ENCODE measurements at regions not wholly inside any gene's neighbourhood (a gene's known extent, or its start where the extent isn't known, plus 50 kb on each side); places are given as distances from the start of the nearest gene placed in this dataset.

GRCh38 chr1:29865051-29865450 lies 628.7 kb downstream of the PTPRU start:
- no peak for DNase-seq (ENCODE audit: low read depth)

- DNase-seq (ENCODE audit: low read depth), result no peak
These were observed 628.2 kb downstream of the PTPRU start for GRCh38 chr1:29864431-29865022.

GRCh38 chr1:29861922-29862321 lies 625.6 kb downstream of the PTPRU start:
- no peak for DNase-seq (ENCODE audit: low read depth)

GRCh38 chr1:29861446-29861845 lies 625.1 kb downstream of the PTPRU start:
- no peak for DNase-seq (ENCODE audit: low read depth)

GRCh38 chr1:29860681-29861080 lies 624.4 kb downstream of the PTPRU start:
- no peak for DNase-seq (ENCODE audit: low read depth)

GRCh38 chr1:29860056-29860455 lies 623.7 kb downstream of the PTPRU start:
- DNase-seq (ENCODE audit: low read depth), result no peak

- no peak for DNase-seq (ENCODE audit: low read depth)
These were observed 622.8 kb downstream of the PTPRU start for GRCh38 chr1:29859126-29859525.

- no peak for DNase-seq (ENCODE audit: low read depth)
These were observed 622.3 kb downstream of the PTPRU start for GRCh38 chr1:29858646-29859045.

GRCh38 chr1:29856340-29857114 lies 620.2 kb downstream of the PTPRU start:
- no peak for DNase-seq (ENCODE audit: low read depth)

GRCh38 chr1:29855561-29856160 lies 619.3 kb downstream of the PTPRU start:
- no peak for DNase-seq (ENCODE audit: low read depth)

- DNase-seq (ENCODE audit: low read depth), result no peak
These were observed 618.5 kb downstream of the PTPRU start for GRCh38 chr1:29854700-29855276.

- DNase-seq (ENCODE audit: low read depth), result no peak
These were observed 617.5 kb downstream of the PTPRU start for GRCh38 chr1:29853716-29854330.

GRCh38 chr1:29852248-29852647 lies 615.9 kb downstream of the PTPRU start:
- no peak for DNase-seq (ENCODE audit: low read depth)

GRCh38 chr1:29851691-29852090 lies 615.4 kb downstream of the PTPRU start:
- DNase-seq (ENCODE audit: low read depth), result no peak

GRCh38 chr1:29849991-29850757 lies 613.9 kb downstream of the PTPRU start:
- no peak for DNase-seq (ENCODE audit: low read depth)

GRCh38 chr1:29849038-29849750 lies 612.9 kb downstream of the PTPRU start:
- DNase-seq (ENCODE audit: low read depth), result peak; percentile 5

- DNase-seq (ENCODE audit: low read depth), result no peak
These were observed 609.6 kb downstream of the PTPRU start for GRCh38 chr1:29845910-29846309.

GRCh38 chr1:29842130-29842529 lies 605.8 kb downstream of the PTPRU start:
- no peak for DNase-seq (ENCODE audit: low read depth)

GRCh38 chr1:29839726-29840125 lies 603.4 kb downstream of the PTPRU start:
- no peak for DNase-seq (ENCODE audit: low read depth)

- DNase-seq (ENCODE audit: low read depth), result no peak
These were observed 602.5 kb downstream of the PTPRU start for GRCh38 chr1:29838738-29839320.
